Activated naive CD8-positive, alpha-beta T cell (primary cell): ENCODE measurements at regions not wholly inside any gene's neighbourhood (a gene's known extent, or its start where the extent isn't known, plus 50 kb on each side); places are given as distances from the start of the nearest gene placed in this dataset.

Experiments
- H3K27ac Mint-ChIP-seq: one replicate; pipeline ENCODE4 v1.8.0; 2021; ENCODE audit warnings: mixed read lengths
- H3K27me3 Mint-ChIP-seq: one replicate; pipeline ENCODE4 v1.8.0; 2021; ENCODE audit warnings: mixed read lengths
- H3K36me3 Mint-ChIP-seq: one replicate; pipeline ENCODE4 v1.8.0; 2021; ENCODE audit warnings: mixed read lengths
- H3K4me1 Mint-ChIP-seq: one replicate; pipeline ENCODE4 v1.8.0; 2021; ENCODE audit warnings: low read depth, mixed read lengths
- H3K4me3 Mint-ChIP-seq: one replicate; pipeline ENCODE4 v1.8.0; 2021; ENCODE audit warnings: mild to moderate bottlenecking, mixed read lengths
- H3K9me3 Mint-ChIP-seq: one replicate; pipeline ENCODE4 v1.8.0; 2021; ENCODE audit warnings: low read depth, mixed read lengths

GRCh38 chr3:157938154-157938779, 168.0 kb downstream of the SHOX2 start:
- Mint-ChIP-seq H3K36me3 (no peaks in the 10 kb centered on the region), H3K9me3 (no peaks in the 10 kb centered on the region), H3K4me3 (no peak overlapping the region), H3K27me3 (peaks cover 6% of the 10 kb centered on the region), H3K27ac (no peak overlapping the region), H3K4me1 (no peaks in the 10 kb centered on the region)

- Mint-ChIP-seq H3K36me3 (no peaks in the 10 kb centered on the region), H3K9me3 (no peaks in the 10 kb centered on the region), H3K4me3 (no peak overlapping the region), H3K27ac (no peak overlapping the region), H3K4me1 (no peaks in the 10 kb centered on the region), H3K27me3 (peaks cover 5% of the 10 kb centered on the region)
These were observed 174.7 kb downstream of the SHOX2 start for GRCh38 chr3:157931517-157931916.

GRCh38 chr3:157930000-157930780, 176.0 kb downstream of the SHOX2 start:
- Mint-ChIP-seq H3K4me3 (no peak overlapping the region), H3K27me3 (no peaks in the 10 kb centered on the region), H3K4me1 (no peaks in the 10 kb centered on the region), H3K9me3 (no peaks in the 10 kb centered on the region), H3K27ac (no peak overlapping the region), H3K36me3 (no peaks in the 10 kb centered on the region)

- Mint-ChIP-seq H3K9me3 (no peaks in the 10 kb centered on the region), H3K27ac (no peak overlapping the region), H3K4me1 (no peaks in the 10 kb centered on the region), H3K4me3 (no peak overlapping the region), H3K27me3 (peaks cover 2% of the 10 kb centered on the region), H3K36me3 (no peaks in the 10 kb centered on the region)
These were observed 179.4 kb downstream of the SHOX2 start for GRCh38 chr3:157926822-157927221.

- Mint-ChIP-seq H3K9me3 (no peaks in the 10 kb centered on the region), H3K36me3 (no peaks in the 10 kb centered on the region), H3K27me3 (peaks cover 2% of the 10 kb centered on the region), H3K4me3 (no peak overlapping the region), H3K4me1 (no peaks in the 10 kb centered on the region), H3K27ac (no peak overlapping the region)
These were observed 183.6 kb downstream of the SHOX2 start for GRCh38 chr3:157922614-157923013.

- peaks cover 2% of the 10 kb centered on the region for H3K27me3 Mint-ChIP-seq
- no peaks in the 10 kb centered on the region for H3K9me3 Mint-ChIP-seq
- no peak overlapping the region for H3K4me3 Mint-ChIP-seq
- no peaks in the 10 kb centered on the region for H3K36me3 Mint-ChIP-seq
- no peak overlapping the region for H3K27ac Mint-ChIP-seq
- H3K4me1 Mint-ChIP-seq = no peaks in the 10 kb centered on the region
These were observed 184.4 kb downstream of the SHOX2 start for GRCh38 chr3:157921811-157922210.

GRCh38 chr3:157920822-157921700, 185.2 kb downstream of the SHOX2 start:
- H3K27ac Mint-ChIP-seq = no peak overlapping the region
- H3K27me3 Mint-ChIP-seq = peaks cover 4% of the 10 kb centered on the region
- no peaks in the 10 kb centered on the region for H3K4me1 Mint-ChIP-seq
- no peaks in the 10 kb centered on the region for H3K36me3 Mint-ChIP-seq
- no peak overlapping the region for H3K4me3 Mint-ChIP-seq
- no peaks in the 10 kb centered on the region for H3K9me3 Mint-ChIP-seq

- H3K9me3 Mint-ChIP-seq = no peaks in the 10 kb centered on the region
- no peak overlapping the region for H3K27ac Mint-ChIP-seq
- no peaks in the 10 kb centered on the region for H3K36me3 Mint-ChIP-seq
- peaks cover 5% of the 10 kb centered on the region for H3K27me3 Mint-ChIP-seq
- no peak overlapping the region for H3K4me3 Mint-ChIP-seq
- no peaks in the 10 kb centered on the region for H3K4me1 Mint-ChIP-seq
These were observed 186.8 kb downstream of the SHOX2 start for GRCh38 chr3:157919319-157919887.

GRCh38 chr3:157918402-157918801, 187.8 kb downstream of the SHOX2 start:
- no peak overlapping the region for H3K27ac Mint-ChIP-seq
- H3K36me3 Mint-ChIP-seq = no peaks in the 10 kb centered on the region
- H3K27me3 Mint-ChIP-seq = peaks cover 3% of the 10 kb centered on the region
- no peaks in the 10 kb centered on the region for H3K9me3 Mint-ChIP-seq
- H3K4me3 Mint-ChIP-seq = no peak overlapping the region
- no peaks in the 10 kb centered on the region for H3K4me1 Mint-ChIP-seq

GRCh38 chr3:157916672-157917071, 189.5 kb downstream of the SHOX2 start:
- no peaks in the 10 kb centered on the region for H3K36me3 Mint-ChIP-seq
- H3K4me3 Mint-ChIP-seq = no peak overlapping the region
- H3K4me1 Mint-ChIP-seq = no peaks in the 10 kb centered on the region
- no peaks in the 10 kb centered on the region for H3K9me3 Mint-ChIP-seq
- no peak overlapping the region for H3K27ac Mint-ChIP-seq
- H3K27me3 Mint-ChIP-seq = peaks cover 3% of the 10 kb centered on the region

GRCh38 chr3:157914882-157915281, 191.3 kb downstream of the SHOX2 start:
- Mint-ChIP-seq H3K27ac (no peak overlapping the region), H3K4me1 (no peaks in the 10 kb centered on the region), H3K9me3 (no peaks in the 10 kb centered on the region), H3K4me3 (no peak overlapping the region), H3K36me3 (no peaks in the 10 kb centered on the region), H3K27me3 (peaks cover 3% of the 10 kb centered on the region)

GRCh38 chr3:157913741-157914150, 192.5 kb downstream of the SHOX2 start:
- no peaks in the 10 kb centered on the region for H3K9me3 Mint-ChIP-seq
- H3K4me3 Mint-ChIP-seq = no peak overlapping the region
- peaks cover 3% of the 10 kb centered on the region for H3K27me3 Mint-ChIP-seq
- no peaks in the 10 kb centered on the region for H3K4me1 Mint-ChIP-seq
- H3K27ac Mint-ChIP-seq = no peak overlapping the region
- H3K36me3 Mint-ChIP-seq = no peaks in the 10 kb centered on the region

- H3K4me3 Mint-ChIP-seq = no peak overlapping the region
- H3K9me3 Mint-ChIP-seq = no peaks in the 10 kb centered on the region
- H3K27ac Mint-ChIP-seq = no peak overlapping the region
- no peaks in the 10 kb centered on the region for H3K4me1 Mint-ChIP-seq
- H3K27me3 Mint-ChIP-seq = peaks cover 3% of the 10 kb centered on the region
- no peaks in the 10 kb centered on the region for H3K36me3 Mint-ChIP-seq
These were observed 193.4 kb downstream of the SHOX2 start for GRCh38 chr3:157912514-157913451.

GRCh38 chr3:157906627-157907026, 199.6 kb downstream of the SHOX2 start:
- H3K4me3 Mint-ChIP-seq = no peak overlapping the region
- H3K4me1 Mint-ChIP-seq = no peaks in the 10 kb centered on the region
- H3K27ac Mint-ChIP-seq = no peak overlapping the region
- H3K36me3 Mint-ChIP-seq = no peaks in the 10 kb centered on the region
- H3K9me3 Mint-ChIP-seq = peaks cover 13% of the 10 kb centered on the region
- H3K27me3 Mint-ChIP-seq = no peaks in the 10 kb centered on the region
